ENCODE measurements at regions not wholly inside any gene's neighbourhood (a gene's known extent, or its start where the extent isn't known, plus 50 kb on each side); places are given as distances from the start of the nearest gene placed in this dataset.

- in situ Hi-C loops (cut with HindIII; ENCODE audit: low sequenced_read_pairs): no loop called here
- no peak for DNase-seq (ENCODE audit: low spot score)
Observed at GRCh38 chr7:156080046-156080445, 267.8 kb upstream of the SHH start.

- in situ Hi-C loops (cut with HindIII; ENCODE audit: low sequenced_read_pairs): no loop called here
- DNase-seq (ENCODE audit: low spot score): no peak
Observed at GRCh38 chr7:156079156-156079555, 266.9 kb upstream of the SHH start.

DNA sequence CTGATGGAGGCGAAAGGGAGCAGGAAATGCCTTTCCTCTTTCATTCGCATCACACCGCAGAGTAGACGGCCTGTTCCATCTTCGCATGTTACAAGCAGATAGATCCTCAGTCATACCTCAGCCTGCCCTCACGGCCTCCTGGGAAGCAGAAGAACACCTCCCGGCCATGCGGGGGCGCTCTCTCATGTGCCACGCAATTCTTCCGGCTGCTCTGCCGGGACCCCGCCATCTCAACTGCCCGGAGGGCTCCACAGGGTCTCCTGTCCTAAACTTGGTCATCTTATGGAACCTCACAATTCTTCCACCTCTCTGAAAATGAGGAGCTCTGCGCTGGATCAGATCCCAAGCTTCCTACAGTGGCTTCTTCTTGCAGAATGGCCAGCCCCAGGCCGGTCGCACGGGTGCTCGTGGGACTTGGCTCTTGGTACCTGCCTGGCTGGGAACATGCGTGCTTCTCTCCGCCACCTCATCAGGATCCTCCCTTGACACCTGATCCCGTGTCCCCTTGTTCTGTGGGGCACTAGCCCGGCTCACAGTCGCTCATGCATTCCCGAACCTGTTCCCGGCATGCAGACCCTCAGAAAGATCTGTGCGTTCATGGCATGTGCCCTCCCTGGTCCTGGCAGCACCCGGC lies 262.8 kb upstream of the SHH start:
- in situ Hi-C loops (cut with HindIII; ENCODE audit: low sequenced_read_pairs): no loop called here
- DNase-seq (ENCODE audit: low spot score): no peak

DNA sequence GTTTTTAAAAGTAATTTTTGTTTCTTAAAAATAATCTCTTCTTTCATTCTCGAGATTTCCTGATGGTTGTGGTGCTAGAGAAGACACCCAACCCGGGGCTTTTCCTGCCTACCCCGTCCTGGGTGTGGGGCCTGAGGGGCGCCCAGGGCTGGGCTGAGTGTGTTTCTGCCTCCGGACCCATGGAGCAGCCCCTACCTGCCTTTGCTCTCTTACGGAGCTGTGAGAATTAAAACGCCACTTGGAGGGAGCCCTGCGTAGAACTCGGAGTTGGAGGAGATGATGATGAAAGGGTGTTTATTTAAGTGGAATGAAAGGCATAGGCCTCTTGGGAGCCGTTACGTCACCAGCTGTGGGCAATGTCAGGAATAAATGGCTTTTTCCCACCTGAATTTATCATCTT lies 261.8 kb upstream of the SHH start:
- DNase-seq (ENCODE audit: low spot score): no peak
- in situ Hi-C loops (cut with HindIII; ENCODE audit: low sequenced_read_pairs): no loop called here

DNA sequence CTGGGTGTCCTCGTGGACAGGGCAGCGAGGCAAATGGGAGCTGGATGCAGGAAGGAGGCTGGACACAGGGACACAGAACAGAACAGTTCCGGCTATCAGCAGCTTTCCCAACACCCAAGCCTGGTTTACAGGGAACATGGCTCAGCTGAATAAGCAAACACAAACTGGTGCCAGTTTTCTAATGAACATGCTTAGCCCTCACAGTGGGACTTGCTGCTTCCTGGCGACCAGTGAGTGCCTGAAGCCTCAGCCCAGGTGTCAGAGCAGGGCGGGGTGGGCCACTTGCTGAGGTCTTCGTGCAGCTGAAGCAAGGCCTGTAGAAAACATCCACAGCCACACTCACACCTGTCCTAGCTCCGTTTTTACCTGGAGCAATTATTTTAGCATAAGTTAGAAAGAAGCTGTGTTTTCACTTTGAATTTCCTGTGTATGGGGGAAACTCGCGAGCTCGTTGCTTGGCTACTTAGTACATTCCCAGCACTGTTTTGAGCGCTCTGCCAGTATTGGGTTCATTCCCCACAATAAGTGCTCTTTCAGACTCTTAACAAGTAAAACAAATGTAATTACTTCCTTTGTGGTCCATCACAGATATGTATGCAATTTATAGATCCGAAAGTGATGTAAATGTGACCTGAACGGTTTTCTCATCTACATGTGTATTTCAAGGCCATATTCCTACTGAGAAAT lies 261.2 kb upstream of the SHH start:
- no peak for DNase-seq (ENCODE audit: low spot score)
- in situ Hi-C loops (cut with HindIII; ENCODE audit: low sequenced_read_pairs): no loop called here

DNA sequence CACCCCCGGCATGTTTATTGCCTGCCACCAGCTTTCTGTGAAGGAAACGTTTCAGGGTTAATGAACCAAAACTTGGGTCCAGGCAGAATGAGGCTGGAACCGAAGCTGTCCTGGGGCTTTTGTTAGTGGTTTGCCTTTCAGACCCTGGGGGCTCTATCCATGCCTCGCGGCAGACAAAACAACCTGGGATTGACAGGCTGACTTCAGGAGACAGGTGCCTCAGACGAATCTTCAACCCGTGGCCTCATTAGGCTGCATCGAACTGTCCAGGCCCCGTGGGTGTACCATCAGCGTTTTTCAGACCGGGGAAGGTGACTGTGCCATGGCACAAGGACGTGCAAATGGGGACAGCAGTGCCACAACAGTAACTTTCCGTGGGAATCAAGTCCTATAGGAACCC lies 259.3 kb upstream of the SHH start:
- in situ Hi-C loops (cut with HindIII; ENCODE audit: low sequenced_read_pairs): no loop called here
- DNase-seq (ENCODE audit: low spot score): no peak

GRCh38 chr7:156069891-156070290 lies 257.6 kb upstream of the SHH start:
- in situ Hi-C loops (cut with HindIII; ENCODE audit: low sequenced_read_pairs): no loop called here
- no peak for DNase-seq (ENCODE audit: low spot score)

DNA sequence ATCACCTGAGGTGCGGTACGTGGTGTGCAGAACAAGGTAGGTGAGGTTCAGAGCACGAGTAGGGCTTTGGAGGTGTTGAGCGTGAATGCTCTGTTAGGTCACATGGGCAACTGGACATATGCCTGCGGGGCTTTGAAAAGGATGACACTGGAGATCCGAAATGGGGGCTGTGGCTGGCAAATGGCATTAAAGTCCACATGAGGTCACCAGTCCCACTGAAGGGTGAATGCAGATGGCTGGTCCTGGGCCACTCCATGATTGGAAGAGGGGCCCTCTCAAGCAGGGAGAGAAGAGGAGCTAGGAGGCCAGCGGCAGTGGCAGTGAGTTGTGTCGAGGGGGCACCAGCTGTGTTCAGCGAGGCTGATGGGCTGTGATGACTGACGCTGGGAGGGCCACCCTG lies 254.9 kb upstream of the SHH start:
- in situ Hi-C loops (cut with HindIII; ENCODE audit: low sequenced_read_pairs): no loop called here
- DNase-seq (ENCODE audit: low spot score): no peak

GRCh38 chr7:156065400-156065799 lies 253.1 kb upstream of the SHH start:
- in situ Hi-C loops (cut with HindIII; ENCODE audit: low sequenced_read_pairs): no loop called here
- DNase-seq (ENCODE audit: low spot score): no peak

GRCh38 chr7:156064971-156065386 lies 252.7 kb upstream of the SHH start:
- DNase-seq (ENCODE audit: low spot score): no peak
- in situ Hi-C loops (cut with HindIII; ENCODE audit: low sequenced_read_pairs): no loop called here

GRCh38 chr7:156063241-156063810 lies 251.1 kb upstream of the SHH start:
- in situ Hi-C loops (cut with HindIII; ENCODE audit: low sequenced_read_pairs): no loop called here

DNA sequence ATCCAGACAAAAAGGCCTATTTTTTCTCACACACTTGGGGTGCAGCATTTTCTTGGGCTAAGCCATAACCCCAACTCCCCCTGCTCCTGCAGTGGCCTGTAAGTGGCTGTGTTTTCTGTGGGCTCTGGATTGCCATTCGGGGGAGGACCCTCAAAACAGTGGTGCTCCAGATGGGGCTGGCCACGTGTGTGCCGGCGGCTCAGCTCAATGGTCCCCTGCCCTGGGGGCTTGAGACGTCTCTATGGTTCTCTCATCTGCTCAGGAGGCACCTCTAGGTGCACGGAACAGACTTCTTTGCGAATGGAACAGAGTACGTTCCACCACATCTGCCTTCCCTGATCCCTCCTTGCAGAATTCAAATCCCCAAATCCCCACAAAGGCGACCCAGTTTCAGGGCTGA lies 250.0 kb upstream of the SHH start:
- in situ Hi-C loops (cut with HindIII; ENCODE audit: low sequenced_read_pairs): no loop called here
- no peak for DNase-seq (ENCODE audit: low spot score)

More at GRCh38 chr7:156063241-156063810, 251.1 kb upstream of the SHH start:
- DNase-seq (ENCODE audit: low spot score): no peak

DNA sequence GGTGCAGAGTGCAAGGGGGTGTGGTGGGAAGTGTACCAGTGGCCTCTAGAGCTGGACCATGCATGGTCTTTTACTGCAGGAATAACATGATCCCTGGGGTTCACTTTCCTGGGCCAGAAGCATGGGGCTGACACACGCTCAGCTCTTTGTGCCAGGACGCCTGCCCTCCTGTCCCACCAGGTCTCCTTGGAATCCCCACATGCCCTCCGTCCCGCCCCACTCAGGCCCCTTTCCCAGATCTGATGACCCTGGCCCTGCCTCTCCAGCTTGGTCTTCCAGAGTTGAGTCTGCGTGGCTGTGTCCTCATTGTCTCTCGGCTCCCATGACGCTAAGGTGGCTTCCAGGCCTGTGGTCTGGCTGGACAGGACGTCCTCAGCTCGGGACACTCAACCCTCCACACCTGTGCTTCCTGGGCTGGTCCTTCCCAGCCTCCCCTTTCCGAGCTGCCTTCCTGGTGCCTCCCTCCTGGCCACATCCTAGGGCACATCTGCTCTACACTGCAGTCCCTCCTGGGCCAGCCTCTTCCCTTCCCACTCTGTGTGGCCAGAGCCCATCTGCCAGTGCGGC lies 249.5 kb upstream of the SHH start:
- in situ Hi-C loops (cut with HindIII; ENCODE audit: low sequenced_read_pairs): no loop called here

DNA sequence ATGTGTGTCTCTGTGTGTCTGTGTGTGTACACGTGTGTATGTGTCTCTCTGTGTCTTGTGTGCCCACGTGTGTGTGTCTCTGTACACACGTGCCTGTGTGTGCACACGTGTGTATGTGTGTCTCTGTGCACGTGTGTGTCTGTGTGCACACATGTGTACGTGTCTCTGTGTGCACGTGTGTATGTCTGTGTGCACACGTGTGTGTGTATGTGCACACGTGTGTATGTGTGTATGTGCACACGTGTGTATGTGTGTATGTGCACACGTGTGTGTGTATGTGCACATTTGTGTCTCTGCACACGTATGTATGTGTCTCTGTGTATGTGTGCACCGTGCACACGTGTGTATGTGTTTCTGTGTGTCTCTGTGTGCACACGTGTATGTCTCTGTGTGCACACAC lies 248.7 kb upstream of the SHH start:
- no peak for DNase-seq (ENCODE audit: low spot score)
- in situ Hi-C loops (cut with HindIII; ENCODE audit: low sequenced_read_pairs): no loop called here

More for the DNA sequence above, 249.5 kb upstream of the SHH start:
- no peak for DNase-seq (ENCODE audit: low spot score)

GRCh38 chr7:156059369-156059768 lies 247.1 kb upstream of the SHH start:
- in situ Hi-C loops (cut with HindIII; ENCODE audit: low sequenced_read_pairs): no loop called here
- DNase-seq (ENCODE audit: low spot score): no peak

DNA sequence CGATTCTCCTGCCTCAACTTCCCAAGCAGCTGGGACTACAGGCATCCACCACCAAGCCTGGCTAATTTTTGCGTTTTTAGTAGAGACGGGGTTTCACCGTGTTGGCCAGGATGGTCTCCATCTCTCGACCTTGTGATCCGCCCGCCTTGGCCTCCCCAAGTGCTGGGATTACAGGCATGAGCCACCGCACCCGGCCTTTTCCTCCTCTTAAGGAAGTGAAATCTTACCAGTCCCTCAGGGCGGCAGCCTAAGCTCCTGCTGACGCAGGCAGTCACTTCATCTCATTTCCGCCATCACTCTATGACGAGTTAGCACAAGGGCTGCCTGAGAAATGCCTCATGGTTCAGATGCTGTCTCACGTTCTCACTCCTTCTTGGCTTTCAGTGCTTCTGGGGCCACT lies 246.0 kb upstream of the SHH start:
- DNase-seq (ENCODE audit: low spot score): no peak
- in situ Hi-C loops (cut with HindIII; ENCODE audit: low sequenced_read_pairs): no loop called here

DNA sequence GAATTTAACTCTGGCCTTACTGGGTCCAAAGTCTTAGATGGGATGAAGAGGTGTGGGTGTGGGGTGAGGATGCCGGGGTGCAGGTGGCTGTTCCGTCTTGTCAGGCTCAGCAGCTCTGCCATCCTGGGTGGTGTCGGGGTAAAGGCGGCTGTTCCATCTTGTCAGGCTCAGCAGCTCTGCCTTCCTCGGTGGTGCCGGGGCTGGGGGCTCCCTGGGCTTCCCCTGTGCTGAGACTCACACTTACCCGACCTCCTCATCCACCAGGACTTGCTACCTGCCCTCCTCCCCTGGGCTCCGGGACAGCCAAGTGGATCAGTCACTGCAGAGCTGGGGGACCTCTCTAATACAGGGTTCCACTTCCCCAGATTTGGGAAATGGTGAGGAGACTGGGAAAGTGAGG lies 244.3 kb upstream of the SHH start:
- in situ Hi-C loops (cut with HindIII; ENCODE audit: low sequenced_read_pairs): no loop called here
- DNase-seq (ENCODE audit: low spot score): no peak

GRCh38 chr7:156055206-156055822 lies 243.1 kb upstream of the SHH start:
- DNase-seq (ENCODE audit: low spot score): no peak

GRCh38 chr7:156051884-156052283 lies 239.6 kb upstream of the SHH start:
- no peak for DNase-seq (ENCODE audit: low spot score)

More at GRCh38 chr7:156055206-156055822, 243.1 kb upstream of the SHH start:
- in situ Hi-C loops (cut with HindIII; ENCODE audit: low sequenced_read_pairs): no loop called here

More at GRCh38 chr7:156051884-156052283, 239.6 kb upstream of the SHH start:
- in situ Hi-C loops (cut with HindIII; ENCODE audit: low sequenced_read_pairs): no loop called here
